Pancreas (tissue), 10 donors: ENCODE measurements at regions not wholly inside any gene's neighbourhood (a gene's known extent, or its start where the extent isn't known, plus 50 kb on each side); places are given as distances from the start of the nearest gene placed in this dataset.

Source experiments
- ATAC-seq, 4 donors: fragments of 200-7000 bp; cut with Tn5 transposase; one replicate each; pipeline versions ENCODE4 v1.8.0 to v1.9.1; 2020; ENCODE audit warnings: mild to moderate bottlenecking in 4 of 4, moderate library complexity in 4 of 4
- DNase-seq, 6 donors: peaks; one replicate each; pipeline ENCODE4 v3.0.0-alpha.2; 2020
- FAIRE-seq: peaks from 2 replicates; lab custom pipeline; 2012; peaks lifted over from hg19 to GRCh38; lab: Jason Lieb, UNC
- H3K27ac ChIP-seq, 4 donors: fragments of 200-600 bp; sonication (generic); 1 replicate in 3 of 4; 2 replicates in 1 of 4; pipeline versions ENCODE4 v1.5.0 to v1.8.0; 2020
- H3K27me3 ChIP-seq, 4 donors: fragments of 200-600 bp; one replicate each; pipeline ENCODE4 v1.8.0; 2021
- H3K36me3 ChIP-seq, 3 donors: fragments of 200-600 bp; sonication (generic) in 1 of 3; one replicate each; pipeline versions ENCODE4 v1.5.0 to v1.8.0; 2020 to 2021
- H3K4me1 ChIP-seq, 3 donors: fragments of 200-600 bp; one replicate each; pipeline ENCODE4 v1.8.0; 2021
- H3K4me3 ChIP-seq, 4 donors: fragments of 200-600 bp; sonication (generic) in 2 of 4; one replicate each; pipeline versions ENCODE4 v1.5.0 to v1.8.0; 2020 to 2021
- H3K9me3 ChIP-seq, 4 donors: fragments of 200-600 bp; one replicate each; pipeline ENCODE4 v1.8.0; 2021
- CTCF ChIP-seq, 4 donors: fragments of 200-600 bp; sonication (generic) in 3 of 4; IDR thresholded peaks; one replicate each; pipeline versions ENCODE4 v1.5.0 to v1.8.0; 2021; ENCODE audit warnings: antibody characterized with exemption in 4 of 4
- WGBS, 2 donors: extraction: QIAGEN DNeasy Blood & Tissue Kit; methylation state at CpG; one replicate each; pipeline ENCODE4 v1.1.7; 2013; 5-methylcytosine and 5-hydroxymethylcytosine counted together
- intact Hi-C, 3 donors: fragments of 100-400 bp; cut with DNase I; formaldehyde crosslinking; loops; one replicate each; pipeline versions ENCODE4 v1.11.1 to v1.14.2; 2022
- donor health status: healthy with polysubstance abuse.
- donor health status: DM: no; HTN: no; CAD: no; lungs with moderate emphysema.
- donor health status: DM: no; HTN: no; CAD: no.
- donor health status: control.
- donor health status: control.
- donor health status: Bipolar disorder and iron deficiency.
- donor health status: DM: yes; HTN: yes; CAD: no.
- donor health status: DM: no; HTN: no; CAD: no.
- donor health status: DM: no; HTN: no; CAD: no.
- donor health status: DM: yes; HTN: yes; CAD: no.

- intact Hi-C loops = no loop called here
- Histone ChIP-seq H3K27ac (no peak overlapping the region), H3K4me1 (no peaks in the 10 kb centered on the region), H3K36me3 (no peaks in the 10 kb centered on the region), H3K9me3 (no peaks in the 10 kb centered on the region), H3K4me3 (no peak overlapping the region), H3K27me3 (no peaks in the 10 kb centered on the region)
- ATAC-seq (no peak), DNase-seq (no peak), FAIRE-seq (no peak)
- no peak for TF ChIP-seq CTCF (IDR thresholded peaks at IDR 0.05)
Measured at GRCh38 chr11:10390375-10390774, 64.7 kb upstream of the AMPD3 start.

GRCh38 chr11:10392095-10393079 is 62.7 kb upstream of the AMPD3 start:
- FAIRE-seq (no peak), DNase-seq (no peak), ATAC-seq (no peak)
- WGBS, 2 donors = 78 to 85% methylated on average over 11 of the region's 11 CpGs
- Histone ChIP-seq H3K4me3 (no peak overlapping the region), H3K36me3 (no peaks in the 10 kb centered on the region), H3K27ac (no peak overlapping the region), H3K9me3 (no peaks in the 10 kb centered on the region), H3K4me1 (no peaks in the 10 kb centered on the region), H3K27me3 (no peaks in the 10 kb centered on the region)
- intact Hi-C loops = no loop called here
- TF ChIP-seq CTCF (IDR thresholded peaks at IDR 0.05) = no peak

- no peaks in the 10 kb centered on the region for H3K9me3 ChIP-seq
- no peak overlapping the region for H3K4me3 ChIP-seq
- intact Hi-C loops = no loop called here
- 43 to 52% methylated on average over 13 of the region's 13 CpGs for WGBS, 2 donors
- H3K4me1 ChIP-seq = no peaks in the 10 kb centered on the region
- no peak for TF ChIP-seq CTCF (IDR thresholded peaks at IDR 0.05)
- H3K36me3 ChIP-seq = no peaks in the 10 kb centered on the region
- no peak overlapping the region for H3K27ac ChIP-seq
- FAIRE-seq = no peak
- H3K27me3 ChIP-seq = no peaks in the 10 kb centered on the region
- peak; percentile 46 to 85 (median 70) for ATAC-seq
- DNase-seq = peak in 2 of 6 donors; percentile 34 to 50
Measured at GRCh38 chr11:10394229-10395101, 60.6 kb upstream of the AMPD3 start.

GRCh38 chr11:10395166-10395897 is 59.7 kb upstream of the AMPD3 start:
- 72 to 79% methylated on average over 6 of the region's 6 CpGs for WGBS, 2 donors
- no peaks in the 10 kb centered on the region for H3K4me1 ChIP-seq
- no peaks in the 10 kb centered on the region for H3K9me3 ChIP-seq
- no peak for DNase-seq
- intact Hi-C loops = no loop called here
- no peak for ATAC-seq
- H3K27ac ChIP-seq = no peak overlapping the region
- TF ChIP-seq CTCF (IDR thresholded peaks at IDR 0.05) = no peak
- no peaks in the 10 kb centered on the region for H3K27me3 ChIP-seq
- FAIRE-seq = no peak
- no peak overlapping the region for H3K4me3 ChIP-seq
- no peaks in the 10 kb centered on the region for H3K36me3 ChIP-seq
